H9 (cell line): ENCODE measurements at regions not wholly inside any gene's neighbourhood (a gene's known extent, or its start where the extent isn't known, plus 50 kb on each side); places are given as distances from the start of the nearest gene placed in this dataset.

Experiments used
- DNase-seq: peaks from one replicate; pipeline ENCODE4 v3.0.0-alpha.2; 2017
- H2AFZ ChIP-seq: one replicate; pipeline ENCODE4 v1.6.1; 2013; ENCODE audit warnings: mild to moderate bottlenecking, low read length, control low read depth, moderate library complexity
- H2AK5ac ChIP-seq: 2 replicates; pipeline ENCODE4 v1.6.1; 2013; ENCODE audit warnings: low read length, control low read depth, mixed read lengths; ENCODE audit not compliant: insufficient read length
- H2BK120ac ChIP-seq: one replicate; pipeline ENCODE4 v1.6.1; 2013; ENCODE audit warnings: low read depth, mild to moderate bottlenecking, low read length, control low read depth, inconsistent platforms; ENCODE audit not compliant: poor library complexity, severe bottlenecking
- H2BK12ac ChIP-seq: 2 replicates; pipeline ENCODE4 v1.6.1; 2013; ENCODE audit warnings: low read length, control low read depth, mixed read lengths, low read depth; ENCODE audit not compliant: insufficient read length
- H2BK15ac ChIP-seq: 2 replicates; pipeline ENCODE4 v1.6.1; 2013; ENCODE audit warnings: low read depth, low read length, control low read depth
- H2BK20ac ChIP-seq: one replicate; pipeline ENCODE4 v1.6.1; 2013; ENCODE audit warnings: low read depth, mild to moderate bottlenecking, low read length, control low read depth, inconsistent platforms; ENCODE audit not compliant: poor library complexity, severe bottlenecking
- H2BK5ac ChIP-seq: 2 replicates; pipeline ENCODE4 v1.6.1; 2013; ENCODE audit warnings: low read length, control low read depth, mixed read lengths; ENCODE audit not compliant: insufficient read length
- H3K14ac ChIP-seq: 2 replicates; pipeline ENCODE4 v1.6.1; 2013; ENCODE audit warnings: low read length, control low read depth; ENCODE audit not compliant: insufficient read depth
- H3K18ac ChIP-seq: 2 replicates; pipeline ENCODE4 v1.6.1; 2013; ENCODE audit warnings: low read depth, mild to moderate bottlenecking, mixed read lengths, low read length, control low read depth; ENCODE audit not compliant: insufficient read length
- H3K23ac ChIP-seq: 2 replicates; pipeline ENCODE4 v1.6.1; 2013; ENCODE audit warnings: low read length, control low read depth, mixed read lengths, low read depth; ENCODE audit not compliant: insufficient read length
- H3K23me2 ChIP-seq: 2 replicates; pipeline ENCODE4 v1.6.1; 2013; ENCODE audit warnings: low read depth, mild to moderate bottlenecking, mixed read lengths, low read length, control low read depth; ENCODE audit not compliant: insufficient read length, poor library complexity, severe bottlenecking
- H3K27ac ChIP-seq: 2 replicates; pipeline ENCODE4 v1.5.1; 2013; ENCODE audit warnings: low read length, control low read depth, mixed read lengths, low read depth; ENCODE audit not compliant: insufficient read length
- H3K27me3 ChIP-seq: 2 replicates; pipeline ENCODE4 v1.6.1; 2013; ENCODE audit warnings: low read length, control low read depth, inconsistent platforms; ENCODE audit not compliant: insufficient read depth
- H3K4ac ChIP-seq: 2 replicates; pipeline ENCODE4 v1.6.1; 2013; ENCODE audit warnings: low read depth, mild to moderate bottlenecking, control low read depth, inconsistent platforms, low read length, moderate library complexity
- H3K4me1 ChIP-seq: 2 replicates; pipeline ENCODE4 v1.6.1; 2013; ENCODE audit warnings: low read length, control low read depth, inconsistent platforms; ENCODE audit not compliant: insufficient read depth
- H3K4me2 ChIP-seq: 2 replicates; pipeline ENCODE4 v1.6.1; 2013; ENCODE audit warnings: low read length, control low read depth, mixed read lengths; ENCODE audit not compliant: insufficient read length, insufficient read depth
- H3K56ac ChIP-seq: 2 replicates; pipeline ENCODE4 v1.6.1; 2013; ENCODE audit warnings: low read depth, mild to moderate bottlenecking, mixed read lengths, low read length, control low read depth; ENCODE audit not compliant: insufficient read length
- H3K79me1 ChIP-seq: 2 replicates; pipeline ENCODE4 v1.6.1; 2013; ENCODE audit warnings: low read depth, mild to moderate bottlenecking, moderate library complexity, low read length, control low read depth, inconsistent platforms; ENCODE audit not compliant: insufficient read depth, poor library complexity, severe bottlenecking
- H3K79me2 ChIP-seq: 2 replicates; pipeline ENCODE4 v1.6.1; 2013; ENCODE audit warnings: low read length, control low read depth, inconsistent platforms; ENCODE audit not compliant: insufficient read depth
- H3K9ac ChIP-seq: 2 replicates; pipeline ENCODE4 v1.6.1; 2013; ENCODE audit warnings: low read length, control low read depth, mixed read lengths; ENCODE audit not compliant: insufficient read length; ENCODE audit errors: extremely low read depth
- H3K9me3 ChIP-seq: one replicate; pipeline ENCODE4 v1.6.1; 2013; ENCODE audit warnings: low read depth, low read length, inconsistent platforms; ENCODE audit not compliant: control insufficient read depth
- H3T11ph ChIP-seq: one replicate; pipeline ENCODE4 v1.6.1; 2013; ENCODE audit warnings: mild to moderate bottlenecking, low read length, control low read depth, inconsistent platforms
- H4K20me1 ChIP-seq: one replicate; pipeline ENCODE4 v1.6.1; 2013; ENCODE audit not compliant: control insufficient read depth, insufficient read length, insufficient read depth
- H4K5ac ChIP-seq: 2 replicates; pipeline ENCODE4 v1.6.1; 2013; ENCODE audit warnings: low read depth, mild to moderate bottlenecking, mixed read lengths, low read length, control low read depth; ENCODE audit not compliant: insufficient read length
- H4K8ac ChIP-seq: replicated peaks from 2 replicates; pipeline ENCODE4 v1.6.1; 2013; ENCODE audit warnings: low read length, control low read depth, mixed read lengths, low read depth; ENCODE audit not compliant: insufficient read length
- H4K91ac ChIP-seq: 2 replicates; pipeline ENCODE4 v1.6.1; 2013; ENCODE audit warnings: low read depth, mild to moderate bottlenecking, moderate library complexity, mixed read lengths, low read length, control low read depth; ENCODE audit not compliant: insufficient read length
- H3K27ac Mint-ChIP-seq, 3 experiments: 2 replicates in 2 of 3; 3 replicates in 1 of 3; pipeline ENCODE4 v1.8.0; 2020 to 2021; ENCODE audit warnings: mixed read lengths in 3 of 3, mild to moderate bottlenecking in 1 of 3, moderate library complexity in 1 of 3
- H3K27me3 Mint-ChIP-seq: 2 replicates; pipeline ENCODE4 v1.8.0; 2021; ENCODE audit warnings: low read depth, mild to moderate bottlenecking, moderate library complexity, mixed read lengths
- H3K36me3 Mint-ChIP-seq, 3 experiments: 2 replicates in 2 of 3; 3 replicates in 1 of 3; pipeline ENCODE4 v1.8.0; 2020 to 2021; ENCODE audit warnings: low read depth in 3 of 3, mixed read lengths in 3 of 3; ENCODE audit not compliant: insufficient read depth in 1 of 3
- H3K4me1 Mint-ChIP-seq, 2 experiments: 2 replicates each; pipeline ENCODE4 v1.8.0; 2020; ENCODE audit warnings: mixed read lengths in 2 of 2
- H3K4me3 Mint-ChIP-seq, 2 experiments: 2 replicates in 1 of 2; 3 replicates in 1 of 2; pipeline ENCODE4 v1.8.0; 2020 to 2021; ENCODE audit warnings: mild to moderate bottlenecking in 2 of 2, mixed read lengths in 2 of 2, moderate library complexity in 1 of 2
- H3K9me3 Mint-ChIP-seq, 2 experiments: 2 replicates in 1 of 2; 3 replicates in 1 of 2; pipeline ENCODE4 v1.8.0; 2020; ENCODE audit warnings: mild to moderate bottlenecking in 2 of 2, mixed read lengths in 2 of 2, moderate library complexity in 1 of 2
- CTCF ChIP-seq: fragments of 200-600 bp; sonication (generic); conservative IDR thresholded peaks from 3 replicates; pipeline ENCODE4 v1.8.0; 2021; ENCODE audit warnings: antibody characterized with exemption, mild to moderate bottlenecking

- Histone ChIP-seq H4K20me1 (no peaks in the 10 kb centered on the region), H3K9me3 (no peaks in the 10 kb centered on the region), H3K14ac (no peak overlapping the region), H3K27ac (no peak overlapping the region), H3K4me2 (no peak overlapping the region), H3K18ac (no peak overlapping the region), H3K4ac (no peak overlapping the region), H2AK5ac (no peak overlapping the region), H3K56ac (no peak overlapping the region), H2BK120ac (no peak overlapping the region), H2BK20ac (no peak overlapping the region), H4K5ac (no peak overlapping the region), H4K8ac (no peak overlapping the region), H4K91ac (no peak overlapping the region), H3T11ph (no peak overlapping the region), H2BK5ac (no peak overlapping the region), H3K23ac (no peak overlapping the region), H2BK15ac (no peak overlapping the region), H2AFZ (no peak overlapping the region), H3K27me3 (no peaks in the 10 kb centered on the region), H3K4me1 (no peaks in the 10 kb centered on the region), H3K9ac (no peak overlapping the region), H3K79me2 (no peaks in the 10 kb centered on the region), H3K79me1 (no peaks in the 10 kb centered on the region), H3K23me2 (no peaks in the 10 kb centered on the region), H2BK12ac (no peak overlapping the region)
- no peak overlapping the region for H3K4me3 Mint-ChIP-seq
- TF ChIP-seq CTCF: no peak
- H3K9me3 Mint-ChIP-seq: peaks cover 9 to 12% of the 10 kb centered on the region in 2 experiments; a peak in 4 of 5 replicates
- peaks cover 8 to 11% of the 10 kb centered on the region in 2 experiments for H3K4me1 Mint-ChIP-seq
- DNase-seq: no peak
- H3K27ac Mint-ChIP-seq: no peak overlapping the region
- H3K36me3 Mint-ChIP-seq: peaks cover 0 to 7% (median 5%) of the 10 kb centered on the region in 3 experiments; a peak in 5 of 7 replicates
- peaks cover 4% of the 10 kb centered on the region for H3K27me3 Mint-ChIP-seq
These were observed 50.5 kb upstream of the AMOTL1 start for GRCh38 chr11:94717667-94718066.
